Stimulated activated CD4-positive, alpha-beta T cell treated with anti-CD3 and anti-CD28 coated beads, Interleukin-12 subunit alpha, Interleukin-12 subunit beta, amount 100 ng/mL, for 24 hours (primary cell): ENCODE measurements at regions not wholly inside any gene's neighbourhood (a gene's known extent, or its start where the extent isn't known, plus 50 kb on each side); places are given as distances from the start of the nearest gene placed in this dataset.
"Not testable (repeated sequence)": the region's sequence is repeated elsewhere in the genome, so short reads cannot be mapped to it uniquely, and the experiment has no call there.

Source experiments
- DNase-seq, 2 experiments: peaks; one replicate each; pipeline ENCODE4 v3.0.0-alpha.2; 2020; ENCODE audit warnings: low read depth in 2 of 2

DNA sequence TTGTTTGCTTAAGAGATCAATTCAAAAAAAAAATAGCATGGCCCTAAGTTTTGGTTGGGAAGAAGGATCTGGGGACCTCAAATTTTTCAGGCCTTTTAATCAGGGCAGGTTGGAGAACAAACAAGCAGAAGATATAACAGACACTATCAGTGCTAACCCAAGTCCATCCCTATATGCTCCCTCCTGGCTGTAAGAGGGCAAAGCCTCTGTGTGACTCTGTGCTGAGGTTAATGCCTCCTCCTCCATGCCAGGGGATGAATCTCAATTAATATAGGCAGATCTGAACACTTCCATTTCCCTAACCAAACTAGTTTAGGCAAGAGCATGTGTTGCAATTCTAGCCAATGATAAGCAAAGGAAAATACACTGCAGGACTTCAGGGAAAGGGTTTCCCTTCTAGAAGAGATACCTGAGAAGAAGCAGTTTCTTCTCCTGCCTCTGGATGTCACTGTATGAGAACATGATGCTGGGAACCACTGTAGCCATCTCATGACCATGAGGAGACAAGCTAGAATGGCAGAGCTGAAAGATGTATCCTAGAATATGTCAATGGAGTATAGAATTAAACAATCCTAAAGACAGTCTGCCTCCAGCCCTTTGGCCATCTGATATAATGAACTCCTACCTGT, 76.0 kb downstream of the CHD9NB start:
- no peak for DNase-seq

DNA sequence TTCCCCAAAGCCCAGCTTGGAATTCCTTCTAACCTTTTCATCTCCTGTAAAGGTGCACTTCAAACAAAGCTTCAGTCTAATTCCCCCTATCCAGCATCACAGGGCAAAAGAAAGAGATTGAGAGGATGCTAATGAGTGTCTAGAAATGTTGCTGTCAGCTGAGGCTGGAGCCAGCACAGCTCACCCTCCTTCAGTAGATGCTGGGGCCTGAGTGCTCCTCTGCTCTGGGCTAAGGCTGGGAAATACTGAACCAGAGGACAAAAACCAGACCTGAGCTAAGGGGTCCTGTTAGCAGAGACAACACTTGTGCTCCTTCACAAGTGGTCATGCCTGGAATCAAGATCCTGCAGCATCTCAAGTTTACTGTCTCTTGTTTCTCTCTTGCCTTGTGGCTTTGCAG, 85.0 kb downstream of the CHD9NB start:
- no peak for DNase-seq

DNA sequence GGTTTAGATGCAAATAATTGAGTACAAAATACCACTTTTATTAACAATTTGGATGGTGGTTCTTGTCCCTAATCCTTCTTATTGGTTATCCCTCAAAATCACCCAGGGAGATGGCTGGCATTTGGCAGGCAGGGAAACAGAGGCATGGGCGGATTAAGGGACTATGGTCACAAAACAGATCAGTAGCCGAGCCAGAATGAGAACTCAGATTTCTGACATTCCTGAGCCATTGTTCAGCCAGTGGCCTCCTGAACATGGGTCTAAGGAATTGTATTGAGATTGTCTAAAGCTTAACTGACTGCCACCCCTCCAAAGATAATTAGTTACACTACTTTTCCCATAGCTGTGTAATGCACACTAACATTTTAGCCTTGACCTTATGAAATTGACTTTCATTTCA, 88.4 kb downstream of the CHD9NB start:
- no peak for DNase-seq

DNA sequence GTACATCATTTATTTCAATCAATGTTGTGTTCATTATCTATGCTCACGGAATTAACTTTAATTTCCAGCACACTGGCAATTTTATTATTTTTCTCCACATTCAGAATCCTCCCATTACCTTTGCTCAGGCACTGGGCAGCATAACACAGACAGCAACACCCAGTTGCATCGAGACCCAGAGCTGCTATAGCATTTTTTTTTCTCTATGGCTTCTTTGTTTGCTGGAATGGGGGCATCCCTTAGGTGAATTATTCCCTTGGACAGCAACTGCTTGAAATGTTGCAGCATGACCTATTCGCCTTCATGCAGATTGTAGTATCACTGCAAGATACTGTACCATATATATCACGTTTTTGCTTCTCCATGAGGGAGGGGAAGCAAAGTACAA, 88.8 kb downstream of the CHD9NB start:
- DNase-seq, result no peak

DNA sequence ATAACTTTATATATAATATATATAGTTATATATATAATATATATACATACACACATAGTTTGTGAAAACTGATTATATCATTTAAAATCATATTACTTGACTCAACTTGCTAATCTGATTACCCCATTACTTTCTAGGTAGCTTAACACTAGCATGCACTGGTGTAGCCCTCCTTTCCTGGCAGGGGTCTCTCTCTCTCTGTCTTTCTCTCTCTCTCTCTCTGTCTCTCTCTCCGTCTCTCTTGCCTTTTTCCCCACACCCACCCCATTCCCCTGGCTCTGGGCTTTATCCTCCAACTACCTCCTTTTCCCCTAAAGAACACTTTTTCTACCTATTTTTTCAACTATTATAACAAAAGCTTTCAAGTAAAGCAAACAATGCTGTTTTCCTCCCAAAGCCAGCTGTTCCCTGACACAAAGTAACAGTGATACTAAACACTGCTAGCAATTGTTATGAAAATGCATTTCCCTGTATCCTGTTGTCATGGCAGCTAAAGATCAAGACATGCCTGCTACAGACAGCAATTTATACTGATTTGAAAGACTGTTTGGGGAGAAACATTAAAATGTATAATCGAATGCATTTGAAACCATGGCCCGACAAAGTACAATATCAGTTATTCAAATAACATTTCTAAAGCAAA, 89.4 kb downstream of the CHD9NB start:
- no peak for DNase-seq

DNA sequence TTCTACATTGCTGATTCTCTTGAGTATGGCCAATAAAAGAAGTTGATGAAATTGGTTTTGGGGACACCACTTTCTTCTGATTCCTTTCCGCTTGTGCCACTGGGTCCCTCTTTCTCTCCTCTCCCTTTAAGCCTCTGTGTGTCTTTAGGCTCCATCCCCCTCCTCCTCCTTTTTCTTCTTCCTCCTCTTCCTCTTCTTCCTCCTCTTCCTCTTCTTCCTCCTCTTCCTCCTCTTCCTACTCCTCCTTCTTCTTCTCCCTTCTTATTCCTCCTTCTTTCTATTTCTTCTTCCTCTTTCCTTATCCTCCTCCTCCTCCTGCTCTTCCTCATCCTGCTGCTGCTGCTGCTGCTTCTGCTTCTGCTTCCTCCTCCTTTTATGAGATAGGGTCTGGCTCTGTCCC, 93.7 kb downstream of the CHD9NB start:
- no peak for DNase-seq

DNA sequence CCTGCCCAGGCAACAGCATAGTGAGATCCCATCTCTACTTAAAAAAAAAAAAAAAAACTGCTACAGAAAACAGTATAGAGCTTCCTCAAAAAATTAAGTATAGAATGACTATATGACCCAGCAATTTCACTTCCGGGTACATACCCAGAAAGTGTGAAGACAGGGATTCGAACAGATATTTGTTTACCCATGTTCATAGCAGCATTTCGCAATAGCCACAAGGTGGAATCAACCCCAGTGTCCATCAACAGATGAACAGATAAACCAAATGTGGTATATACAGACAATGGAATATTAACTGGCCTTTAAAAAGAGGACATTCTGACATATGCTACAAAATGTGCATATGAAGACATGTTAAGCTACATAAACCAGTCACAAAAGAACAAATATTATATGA, 95.5 kb downstream of the CHD9NB start:
- no peak for DNase-seq

DNA sequence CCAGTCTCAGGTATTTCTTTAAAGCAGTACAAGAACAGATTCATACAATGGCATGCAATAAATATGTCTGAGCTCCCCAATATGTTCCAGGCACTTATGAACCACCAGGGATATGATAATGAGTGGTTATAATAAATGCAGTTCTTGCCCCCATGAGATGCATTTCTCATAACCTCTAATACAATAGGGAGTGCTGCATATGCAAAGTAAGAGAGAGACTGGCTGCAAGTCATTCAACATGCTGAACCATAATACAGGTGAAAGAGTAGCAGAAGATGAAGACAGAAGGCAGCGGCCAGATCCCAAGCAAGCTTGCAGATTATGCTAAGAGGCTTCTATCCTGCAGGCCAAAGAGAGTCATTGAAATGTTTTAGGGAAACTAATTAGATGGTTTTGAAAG, 96.7 kb downstream of the CHD9NB start:
- no peak for DNase-seq

DNA sequence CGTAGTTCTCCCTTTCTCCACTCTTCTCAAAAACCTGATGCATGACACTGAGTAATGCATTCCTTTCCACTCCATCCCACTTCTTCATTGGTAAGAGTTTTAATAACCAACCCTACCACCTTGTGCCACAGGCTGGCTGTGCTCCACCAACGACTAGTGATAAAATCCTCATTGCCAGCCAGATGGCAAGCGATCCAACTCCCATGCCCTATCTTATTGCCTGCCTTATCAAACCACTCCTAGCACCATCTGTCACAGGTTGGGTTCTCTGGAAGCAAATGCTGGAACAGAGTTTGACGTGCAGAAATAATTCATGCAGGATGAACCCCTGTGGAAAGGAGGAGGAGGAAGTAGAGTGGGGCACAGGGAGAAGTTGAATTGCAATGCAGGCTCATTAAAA, 99.5 kb downstream of the CHD9NB start:
- DNase-seq, result no peak

DNA sequence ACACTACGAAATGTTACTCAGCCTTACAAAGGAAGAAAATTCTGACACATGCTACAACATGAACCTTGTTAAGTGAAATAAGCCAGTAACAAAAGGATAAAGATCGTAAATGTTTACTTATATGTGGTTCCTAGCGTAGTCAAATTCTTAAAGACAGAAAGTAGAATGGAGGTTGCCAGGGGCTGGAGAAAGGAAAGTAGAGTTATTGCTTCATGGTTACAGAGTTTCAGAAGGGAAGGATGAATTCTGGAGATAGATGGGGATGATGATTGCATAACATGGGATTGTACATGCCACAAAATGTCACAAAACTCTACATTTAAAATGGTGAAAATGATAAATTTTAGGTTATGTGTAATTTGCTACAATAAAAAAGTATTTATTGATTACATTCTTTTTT, 103.8 kb downstream of the CHD9NB start:
- DNase-seq, result no peak

DNA sequence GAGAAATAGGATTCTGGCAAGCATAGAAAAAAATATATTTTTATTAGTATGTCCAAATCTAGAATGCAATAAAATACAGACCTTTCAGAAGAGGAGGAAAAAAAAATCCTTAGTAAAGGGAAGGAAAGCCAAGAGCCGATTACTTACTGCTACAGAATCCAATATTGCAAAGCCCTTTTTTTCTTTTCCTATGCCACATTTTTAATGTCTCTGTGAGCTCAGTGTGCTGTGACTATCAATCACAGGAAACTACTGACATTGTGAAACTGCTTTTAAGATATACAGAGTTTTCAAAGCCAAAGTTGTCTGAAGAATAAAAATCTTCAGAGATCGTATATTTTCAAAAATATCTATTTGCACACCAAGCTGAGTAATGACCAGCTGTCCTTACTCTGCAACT, 120.4 kb downstream of the CHD9NB start:
- no peak for DNase-seq

DNA sequence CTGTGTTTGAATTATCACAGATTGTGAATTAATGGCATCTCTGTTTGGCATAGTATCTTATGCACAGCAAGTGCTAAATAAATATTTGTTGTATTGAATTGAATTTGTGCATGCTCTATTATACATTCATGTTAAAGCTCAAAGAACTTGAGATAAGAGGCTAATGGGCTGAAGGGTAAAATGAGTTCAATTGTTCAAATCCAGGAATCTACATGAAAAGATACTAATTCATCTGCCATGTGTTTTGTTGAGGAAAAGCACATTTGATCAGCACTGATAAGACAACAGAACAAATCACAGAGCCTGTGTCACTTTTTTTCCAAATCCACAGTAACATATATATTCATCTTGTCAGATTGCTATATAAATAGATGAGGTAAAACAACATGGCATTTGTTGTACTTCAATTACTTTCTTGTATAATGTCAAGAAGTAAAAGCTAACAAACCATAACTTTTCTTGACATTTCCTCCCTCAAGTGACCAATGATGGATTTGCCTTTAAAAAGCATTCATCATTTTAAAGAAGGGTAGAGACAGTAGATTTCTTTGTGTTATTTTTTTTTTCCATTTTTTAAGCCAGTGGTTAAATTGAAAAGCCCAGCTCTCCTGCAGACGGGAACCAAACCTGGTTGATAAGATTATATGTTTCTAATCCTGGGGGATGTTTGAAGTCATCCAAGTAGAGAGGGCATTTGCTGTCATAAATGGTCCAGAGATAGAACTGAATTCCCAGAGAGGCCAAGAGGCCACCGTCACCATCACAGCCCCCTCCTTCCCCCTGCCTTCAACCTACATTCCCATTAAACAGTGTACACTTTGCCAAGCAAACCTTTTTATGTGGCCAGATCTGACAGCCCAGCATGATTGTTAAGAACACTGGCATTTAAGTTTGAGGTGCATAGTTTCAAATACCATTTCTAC, 123.0 kb downstream of the CHD9NB start:
- DNase-seq, result no peak

DNA sequence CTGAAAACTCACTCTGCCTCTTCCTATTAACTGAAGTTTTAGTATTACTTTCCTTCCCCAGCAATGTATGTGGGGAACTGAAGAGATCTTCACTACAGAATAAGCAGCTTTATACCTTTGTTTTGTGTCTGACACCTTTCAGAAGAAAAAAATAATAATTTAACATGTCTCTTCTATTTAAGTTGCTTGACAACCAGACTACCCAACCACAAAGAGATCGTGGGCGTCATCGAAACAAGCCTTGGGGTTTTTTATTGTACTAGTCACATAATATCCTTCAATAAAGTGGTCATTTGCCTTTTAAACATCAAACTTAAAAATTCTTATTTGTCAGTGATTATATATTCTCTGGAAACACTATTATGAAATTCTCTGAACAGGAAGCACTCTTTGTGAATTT, 123.7 kb downstream of the CHD9NB start:
- DNase-seq, result no peak

DNA sequence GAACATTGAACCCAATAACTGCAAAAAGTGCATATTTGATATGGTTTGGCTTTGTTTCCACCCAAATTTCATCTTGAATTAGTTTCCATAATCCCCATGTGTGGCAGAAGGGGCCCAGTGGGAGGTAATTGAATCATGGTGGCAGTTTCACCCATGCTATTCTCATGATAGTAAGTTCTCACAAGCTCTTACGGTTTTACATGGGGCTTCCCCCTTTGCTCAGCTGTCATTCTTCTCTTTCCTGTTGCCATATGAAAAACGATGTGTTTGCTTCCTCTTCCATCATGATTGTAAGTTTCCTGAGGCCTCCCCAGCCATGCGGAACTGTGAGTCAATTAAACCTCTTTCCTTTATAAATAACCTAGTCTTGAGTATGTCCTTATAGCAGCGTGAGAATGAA, 127.6 kb downstream of the CHD9NB start:
- DNase-seq, result no peak

DNA sequence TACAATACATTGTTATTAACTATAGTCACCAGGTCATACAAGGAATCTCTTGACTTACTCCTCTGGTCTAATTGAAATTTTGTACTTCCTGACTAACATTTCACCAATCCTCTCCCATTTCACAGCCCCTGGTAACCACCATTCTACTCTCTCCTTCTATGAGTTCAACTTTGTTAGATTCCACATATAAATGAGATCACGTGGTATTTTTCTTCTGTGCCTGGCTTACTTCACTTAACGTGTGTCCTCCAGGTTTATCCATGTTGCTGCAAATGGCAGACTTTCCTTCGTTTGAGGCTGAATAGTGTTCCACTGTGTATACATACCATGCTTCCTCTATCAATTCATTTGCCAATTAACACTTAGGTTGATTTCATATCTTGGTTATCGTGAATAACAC, 128.5 kb downstream of the CHD9NB start:
- no peak for DNase-seq

DNA sequence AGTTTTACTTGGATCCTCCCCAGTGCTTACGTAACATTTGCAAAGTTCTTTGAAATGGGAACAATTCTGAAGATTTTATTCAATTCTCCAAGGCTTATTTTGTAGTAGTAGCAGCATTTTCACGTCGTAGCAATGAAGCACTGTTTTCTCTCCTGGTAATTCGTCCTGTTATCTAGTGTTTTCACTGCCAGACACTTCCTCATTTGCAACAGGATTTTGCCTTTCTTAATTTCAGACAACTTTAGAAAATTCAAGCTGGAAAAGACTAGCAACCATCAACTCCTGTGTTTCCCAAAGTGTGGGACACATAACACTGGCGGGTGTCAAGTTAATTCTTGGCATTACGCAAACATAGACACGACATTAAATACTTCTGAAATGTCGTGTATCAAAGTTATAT, 131.6 kb downstream of the CHD9NB start:
- DNase-seq, result no peak

DNA sequence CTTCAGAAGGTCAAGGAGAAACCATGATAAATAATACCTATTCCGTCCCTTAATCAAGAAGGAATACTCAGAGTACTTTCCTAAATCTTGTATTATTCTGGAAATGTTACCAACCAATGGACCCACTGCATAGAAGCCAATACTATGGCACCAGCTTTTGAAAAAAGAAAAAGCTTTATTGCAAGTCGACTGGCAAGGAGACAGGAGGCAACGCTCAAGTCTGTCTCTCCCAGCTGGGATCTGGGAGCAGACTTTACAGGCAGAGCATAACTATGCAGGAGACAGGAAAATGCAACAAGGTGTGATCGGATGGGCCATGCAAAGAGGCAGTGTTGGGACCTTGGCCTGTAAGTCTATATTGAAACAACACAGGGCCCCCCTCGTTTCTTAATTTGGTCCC, 132.4 kb downstream of the CHD9NB start:
- DNase-seq, result no peak

DNA sequence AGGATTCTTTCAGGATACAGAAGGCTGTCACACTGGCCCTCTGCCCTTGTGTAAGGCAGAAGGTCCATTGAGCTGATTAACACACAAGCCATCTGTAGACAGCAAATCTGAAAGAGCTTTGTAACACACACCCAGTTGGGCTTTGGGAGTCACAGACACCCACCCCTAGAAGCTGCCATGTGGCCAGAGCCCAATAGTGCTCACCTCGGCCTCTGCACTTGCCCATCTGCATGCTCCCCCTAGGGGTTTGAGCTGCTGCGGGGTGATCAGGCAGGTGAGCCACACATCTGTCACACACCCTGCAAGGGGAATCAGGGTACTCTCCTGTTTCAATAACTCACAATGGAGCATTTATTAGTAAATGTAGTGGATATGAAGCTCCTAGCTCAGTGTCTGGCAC, 138.3 kb downstream of the CHD9NB start:
- DNase-seq, result no peak

DNA sequence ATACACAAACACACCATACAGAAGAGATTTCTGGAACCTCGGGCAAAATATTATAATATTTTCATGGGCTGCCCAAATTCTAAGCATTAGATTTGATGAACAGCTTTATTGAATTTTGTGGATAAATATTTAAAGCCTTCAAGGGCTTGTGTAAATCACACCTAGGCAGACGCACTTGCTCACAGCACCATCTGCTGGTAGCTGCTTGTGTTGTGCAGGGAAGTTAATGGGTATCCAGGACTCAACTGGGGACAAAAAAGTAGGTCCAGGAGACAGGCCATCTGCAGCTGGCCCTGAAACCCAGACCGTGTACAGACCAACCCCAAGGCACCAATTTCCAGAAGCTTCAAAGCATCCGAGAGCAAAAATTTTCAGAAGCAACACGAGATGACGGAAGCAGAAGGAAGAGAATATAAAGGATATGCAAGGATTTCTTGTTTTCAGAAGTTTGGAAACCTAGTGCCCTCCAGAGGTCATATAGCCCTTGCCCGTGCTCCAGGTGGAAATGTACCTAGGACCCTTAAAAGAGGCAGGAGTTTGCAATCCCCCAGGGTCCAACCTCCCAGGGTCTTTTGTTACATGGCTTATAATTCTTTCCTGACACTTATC, 140.0 kb downstream of the CHD9NB start:
- DNase-seq, result peak in 1 of 2 experiments; percentile 34

DNA sequence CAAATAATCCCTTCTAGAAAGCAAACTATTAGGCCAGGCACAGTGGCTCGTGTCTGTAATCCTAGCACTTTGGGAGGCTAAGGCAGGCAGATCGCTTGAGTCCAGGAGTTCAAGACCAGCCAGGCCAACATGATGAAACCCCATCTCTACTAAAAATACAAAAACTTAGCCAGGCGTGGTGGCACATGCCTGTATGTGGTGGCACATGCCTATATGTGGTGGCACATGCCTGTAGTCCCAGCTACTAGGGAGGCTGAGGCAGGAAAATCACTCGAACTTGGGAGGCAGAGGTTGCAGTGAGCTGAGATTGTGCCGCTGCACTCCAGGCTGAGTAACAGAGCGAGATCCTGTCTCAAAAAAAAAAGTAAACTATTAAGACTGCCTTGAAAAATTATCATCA, 144.6 kb downstream of the CHD9NB start:
- not testable (repeated sequence) for DNase-seq

DNA sequence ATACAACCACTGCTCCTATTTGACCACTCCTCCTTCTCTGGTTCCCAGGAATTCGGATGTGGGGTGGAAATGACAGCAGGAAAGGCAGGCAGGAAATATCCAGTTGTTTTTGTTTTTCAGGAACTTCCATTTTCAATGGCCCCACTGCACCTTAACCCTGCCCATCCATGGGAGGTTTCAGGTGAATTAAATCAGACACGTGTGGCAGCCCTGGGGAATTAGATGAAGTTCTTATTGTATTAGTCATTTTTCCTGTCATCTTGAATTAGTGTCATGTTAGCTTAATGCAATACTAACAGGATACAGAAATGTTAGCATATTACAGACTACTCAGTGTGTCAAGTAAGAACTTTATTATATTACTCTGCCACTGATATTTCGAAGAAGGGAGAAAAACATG, 146.4 kb downstream of the CHD9NB start:
- no peak for DNase-seq

DNA sequence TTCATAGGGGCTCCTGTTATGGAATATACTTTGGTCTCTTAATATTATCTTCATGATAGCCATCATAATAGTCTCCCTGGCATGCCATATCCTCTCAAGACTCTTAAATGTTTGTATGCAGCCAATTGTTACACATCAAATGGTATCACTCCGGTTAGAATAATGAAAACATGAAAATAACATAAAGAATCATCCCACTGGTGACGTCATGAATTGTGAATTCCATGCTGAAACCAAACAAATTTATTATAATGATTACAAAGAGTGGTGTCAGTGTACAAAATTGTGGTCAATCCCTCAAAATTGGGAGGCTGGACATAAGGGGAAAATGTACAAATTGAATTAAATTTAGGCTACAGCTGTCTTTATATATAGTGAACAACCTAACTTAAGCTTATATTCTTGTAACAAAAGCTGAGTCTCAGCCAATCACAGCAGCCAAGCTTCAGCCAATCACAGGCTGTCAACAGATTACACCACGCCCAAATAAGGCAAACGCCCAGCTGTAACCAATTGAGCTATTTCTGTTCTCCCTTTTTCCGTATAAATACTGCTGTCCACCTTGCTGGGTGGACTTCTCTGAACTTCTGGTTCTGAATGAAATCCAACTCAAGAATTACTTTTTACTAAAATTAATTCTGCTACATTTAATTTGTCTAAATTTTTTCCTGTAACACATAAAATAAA, 156.1 kb downstream of the CHD9NB start:
- DNase-seq, result no peak
